Chondrocyte (in vitro differentiated cells): ENCODE measurements at regions not wholly inside any gene's neighbourhood (a gene's known extent, or its start where the extent isn't known, plus 50 kb on each side); places are given as distances from the start of the nearest gene placed in this dataset.

ENCODE experiments used
- DNase-seq: peaks from one replicate; pipeline ENCODE4 v3.0.0; 2021; ENCODE audit warnings: mixed read lengths, low spot score
- H3K27ac Mint-ChIP-seq: one replicate; pipeline ENCODE4 v1.8.0; 2021; ENCODE audit warnings: mild to moderate bottlenecking, moderate library complexity, mixed read lengths; ENCODE audit not compliant: unreplicated experiment
- H3K27me3 Mint-ChIP-seq: 2 replicates; pipeline ENCODE4 v1.8.0; 2021; ENCODE audit warnings: low read depth, mixed read lengths
- H3K36me3 Mint-ChIP-seq: 2 replicates; pipeline ENCODE4 v1.8.0; 2021; ENCODE audit warnings: low read depth, mixed read lengths
- H3K4me1 Mint-ChIP-seq: 2 replicates; pipeline ENCODE4 v1.8.0; 2021; ENCODE audit warnings: low read depth, mild to moderate bottlenecking, mixed read lengths
- H3K4me3 Mint-ChIP-seq: one replicate; pipeline ENCODE4 v1.8.0; 2021; ENCODE audit warnings: mild to moderate bottlenecking, moderate library complexity, mixed read lengths; ENCODE audit not compliant: unreplicated experiment
- H3K9me3 Mint-ChIP-seq: 2 replicates; pipeline ENCODE4 v1.8.0; 2021; ENCODE audit warnings: low read depth, mixed read lengths
- CTCF ChIP-seq: fragments of 200-600 bp; sonication (generic); IDR thresholded peaks from 2 replicates; pipeline ENCODE4 v1.5.0; 2021; ENCODE audit warnings: antibody characterized with exemption, mild to moderate bottlenecking, moderate library complexity

GRCh38 chr10:58979711-58980110 lies 196.7 kb upstream of the PHYHIPL start:
- H3K4me3 Mint-ChIP-seq: no peak overlapping the region
- no peaks in the 10 kb centered on the region for H3K36me3 Mint-ChIP-seq
- H3K27me3 Mint-ChIP-seq: no peaks in the 10 kb centered on the region
- no peaks in the 10 kb centered on the region for H3K9me3 Mint-ChIP-seq
- TF ChIP-seq CTCF: no peak
- H3K4me1 Mint-ChIP-seq: peaks cover 5% of the 10 kb centered on the region
- DNase-seq: no peak
- H3K27ac Mint-ChIP-seq: no peak overlapping the region

- Mint-ChIP-seq H3K27ac (no peak overlapping the region), H3K9me3 (no peaks in the 10 kb centered on the region), H3K4me3 (no peak overlapping the region), H3K27me3 (peaks cover 2% of the 10 kb centered on the region), H3K4me1 (peaks cover 5% of the 10 kb centered on the region), H3K36me3 (no peaks in the 10 kb centered on the region)
- no peak for DNase-seq
- TF ChIP-seq CTCF: no peak
Observed at GRCh38 chr10:58980826-58981415, 195.5 kb upstream of the PHYHIPL start.

- H3K27ac Mint-ChIP-seq: no peak overlapping the region
Observed at GRCh38 chr10:58981846-58982245, 194.6 kb upstream of the PHYHIPL start.

GRCh38 chr10:58982470-58983239 lies 193.8 kb upstream of the PHYHIPL start:
- DNase-seq: no peak
- TF ChIP-seq CTCF: no peak
- no peak overlapping the region for H3K4me3 Mint-ChIP-seq
- no peak overlapping the region for H3K27ac Mint-ChIP-seq
- no peaks in the 10 kb centered on the region for H3K9me3 Mint-ChIP-seq
- H3K4me1 Mint-ChIP-seq: peaks cover 5% of the 10 kb centered on the region
- peaks cover 2% of the 10 kb centered on the region for H3K27me3 Mint-ChIP-seq
- no peaks in the 10 kb centered on the region for H3K36me3 Mint-ChIP-seq

More at GRCh38 chr10:58981846-58982245, 194.6 kb upstream of the PHYHIPL start:
- no peak for DNase-seq
- TF ChIP-seq CTCF: no peak
- H3K4me1 Mint-ChIP-seq: peaks cover 5% of the 10 kb centered on the region
- no peak overlapping the region for H3K4me3 Mint-ChIP-seq
- H3K27me3 Mint-ChIP-seq: peaks cover 2% of the 10 kb centered on the region
- no peaks in the 10 kb centered on the region for H3K36me3 Mint-ChIP-seq
- no peaks in the 10 kb centered on the region for H3K9me3 Mint-ChIP-seq

- no peak overlapping the region for H3K27ac Mint-ChIP-seq
- TF ChIP-seq CTCF: no peak
- peaks cover 5% of the 10 kb centered on the region for H3K4me1 Mint-ChIP-seq
- no peak overlapping the region for H3K4me3 Mint-ChIP-seq
- H3K27me3 Mint-ChIP-seq: peaks cover 2% of the 10 kb centered on the region
- DNase-seq: no peak
- peaks cover 11% of the 10 kb centered on the region for H3K9me3 Mint-ChIP-seq
- H3K36me3 Mint-ChIP-seq: peaks cover 2% of the 10 kb centered on the region
Observed at GRCh38 chr10:58985216-58985615, 191.2 kb upstream of the PHYHIPL start.
